HCT116 (cell line): ENCODE measurements at regions not wholly inside any gene's neighbourhood (a gene's known extent, or its start where the extent isn't known, plus 50 kb on each side); places are given as distances from the start of the nearest gene placed in this dataset.

Experiments used
- ATAC-seq: fragments of 200-7000 bp; cut with Tn5 transposase; 2 replicates; pipeline ENCODE4 v1.9.1; 2020; ENCODE audit warnings: mild to moderate bottlenecking, moderate library complexity
- BruUV-seq: library from RNA; stranded (reverse); fragments of 400-500 nt; replicated peaks from 2 replicates; lab custom pipeline; 2021; lab: Mats Ljungman, UMichigan
- CTCF ChIA-PET: fragments of 300-600 bp; sonication (Branson Sonifier 250); formaldehyde crosslinking; loops from one replicate; lab custom pipeline; 2021; ENCODE audit warnings: antibody characterized with exemption; lab: Charles Lee
- POLR2A ChIA-PET: fragments of 300-600, 350-600 bp; sonication (Branson Sonifier 250); formaldehyde crosslinking; loops from one replicate; lab custom pipeline; 2021; ENCODE audit warnings: antibody characterized with exemption; lab: Charles Lee
- RAD21 ChIA-PET, 2 experiments: fragments of 300-600 bp; sonication (Branson Sonifier 250); formaldehyde crosslinking; loops; one replicate each; lab custom pipeline; 2023; ENCODE audit warnings: low total read pairs in 2 of 2; ENCODE audit not compliant: uncharacterized antibody in 2 of 2, unreplicated experiment in 2 of 2, low non-redundant PET in 1 of 2; lab: Charles Lee
- DNase-seq: peaks from one replicate; pipeline ENCODE4 v3.0.0-alpha.2; 2010; ENCODE audit warnings: low read depth, low spot score
- H2AFZ ChIP-seq: fragments of 200-600 bp; shearing (Covaris generic), sonication (generic); 2 replicates; pipeline ENCODE4 v1.6.1; 2017; ENCODE audit warnings: low read depth, mixed run types, mixed read lengths, antibody characterized with exemption, low read length; ENCODE audit not compliant: poor library complexity, severe bottlenecking
- H3K27ac ChIP-seq: 2 replicates; pipeline ENCODE4 v1.5.1; 2012; ENCODE audit warnings: low read depth, low read length
- H3K27me3 ChIP-seq: fragments of 200-600 bp; sonication (generic); 2 replicates; pipeline ENCODE4 v1.6.1; 2016; ENCODE audit warnings: mixed run types, low read length, mixed read lengths; ENCODE audit not compliant: insufficient read depth
- H3K36me3 ChIP-seq, 2 experiments: fragments of 200-500 bp in 1 of 2; fragments of 200-600 bp in 1 of 2; sonication (Bioruptor generic) in 1 of 2; sonication (generic) in 1 of 2; 2 replicates each; pipeline versions ENCODE4 v1.5.1 to v1.6.1; 2014 to 2016; ENCODE audit warnings: low read length in 2 of 2, inconsistent platforms in 1 of 2, mixed read lengths in 1 of 2, mixed run types in 1 of 2; ENCODE audit not compliant: insufficient read depth in 2 of 2, control insufficient read depth in 1 of 2
- H3K4me1 ChIP-seq, 2 experiments: fragments of 200-600 bp in 1 of 2; sonication (generic) in 1 of 2; 2 replicates each; pipeline versions ENCODE4 v1.5.1 to v1.6.1; 2012 to 2017; ENCODE audit warnings: low read length in 2 of 2, inconsistent platforms in 1 of 2, mild to moderate bottlenecking in 1 of 2, mixed read lengths in 1 of 2, mixed run types in 1 of 2, moderate library complexity in 1 of 2; ENCODE audit not compliant: insufficient read depth in 2 of 2, control insufficient read depth in 1 of 2
- H3K4me2 ChIP-seq: fragments of 200-600 bp; sonication (generic); 2 replicates; pipeline ENCODE4 v1.6.1; 2017; ENCODE audit warnings: mixed run types, low read length, mixed read lengths
- H3K4me3 ChIP-seq, 2 experiments: fragments of 200-600 bp in 1 of 2; sonication (generic) in 1 of 2; replicated peaks in 1 of 2; 2 replicates each; pipeline ENCODE4 v1.5.1; 2011 to 2016; ENCODE audit warnings: low read length in 2 of 2, control low read depth in 1 of 2, low read depth in 1 of 2, mild to moderate bottlenecking in 1 of 2, mixed read lengths in 1 of 2, mixed run types in 1 of 2
- H3K79me2 ChIP-seq: fragments of 200-600 bp; sonication (generic); 2 replicates; pipeline ENCODE4 v1.6.1; 2017; ENCODE audit warnings: mild to moderate bottlenecking, mixed run types, low read length, moderate library complexity, mixed read lengths; ENCODE audit not compliant: insufficient read depth
- H3K9ac ChIP-seq: fragments of 200-600 bp; sonication (generic); 2 replicates; pipeline ENCODE4 v1.6.1; 2016; ENCODE audit warnings: low read length, mixed read lengths
- H3K9me2 ChIP-seq: fragments of 200-600 bp; sonication (generic), shearing (Covaris generic); 2 replicates; pipeline ENCODE4 v1.6.1; 2017; ENCODE audit warnings: mixed run types, mild to moderate bottlenecking, moderate library complexity; ENCODE audit not compliant: insufficient read depth
- H3K9me3 ChIP-seq, 2 experiments: fragments of 200-500 bp in 1 of 2; fragments of 200-600 bp in 1 of 2; sonication (Bioruptor generic) in 1 of 2; sonication (generic) in 1 of 2; 2 replicates each; pipeline ENCODE4 v1.6.1; 2014 to 2017; ENCODE audit warnings: low read length in 2 of 2, mixed read lengths in 2 of 2, inconsistent platforms in 1 of 2, low read depth in 1 of 2, mild to moderate bottlenecking in 1 of 2, mixed run types in 1 of 2, moderate library complexity in 1 of 2; ENCODE audit not compliant: control insufficient read depth in 1 of 2, insufficient read depth in 1 of 2
- H4K20me1 ChIP-seq: fragments of 200-600 bp; sonication (generic), shearing (Covaris generic); 2 replicates; pipeline ENCODE4 v1.6.1; 2017; ENCODE audit warnings: mixed run types, mild to moderate bottlenecking, moderate library complexity; ENCODE audit not compliant: insufficient read depth
- CBX3 ChIP-seq: IDR thresholded peaks from 2 replicates; pipeline ENCODE4 v1.6.1; 2012; ENCODE audit warnings: low read depth
- ELF1 ChIP-seq: IDR thresholded peaks from 2 replicates; pipeline ENCODE4 v1.6.1; 2012; ENCODE audit warnings: low read depth, borderline replicate concordance
- POLR2AphosphoS5 ChIP-seq: IDR thresholded peaks from 2 replicates; pipeline ENCODE4 v1.6.1; 2011; ENCODE audit warnings: mild to moderate bottlenecking, low read depth, low read length, moderate library complexity
- RAD21 ChIP-seq: IDR thresholded peaks from 2 replicates; pipeline ENCODE4 v1.6.1; 2012; ENCODE audit warnings: low read depth, mild to moderate bottlenecking
- SIN3A ChIP-seq: IDR thresholded peaks from 2 replicates; pipeline ENCODE4 v1.6.1; 2012; ENCODE audit warnings: low read depth
- SP1 ChIP-seq: IDR thresholded peaks from 2 replicates; pipeline ENCODE4 v1.6.1; 2012; ENCODE audit warnings: low read depth
- TCF7L2 ChIP-seq: IDR thresholded peaks from 2 replicates; pipeline ENCODE4 v1.7.0; 2011; ENCODE audit warnings: borderline replicate concordance, inconsistent platforms; ENCODE audit not compliant: insufficient read depth, insufficient read length; ENCODE audit errors: extremely low read depth
- ZFX ChIP-seq: fragments of 450-650 bp; IDR thresholded peaks from 2 replicates; pipeline ENCODE4 v1.6.1; 2017
- ZNF274 ChIP-seq: fragments of 200-500 bp; sonication (Bioruptor generic); IDR thresholded peaks from 2 replicates; pipeline ENCODE4 v1.6.1; 2014; ENCODE audit warnings: mild to moderate bottlenecking, low read depth, low read length, inconsistent platforms
- intact Hi-C: fragments of 100-400 bp; cut with micrococcal nuclease; formaldehyde crosslinking; loops from 2 replicates; pipeline ENCODE4 v1.10.0; 2022
- TF ChIP-seq, protein P1 (sequence below): IDR thresholded peaks from 2 replicates; pipeline ENCODE4 v1.6.1; 2011; ENCODE audit warnings: mild to moderate bottlenecking, low read length, moderate library complexity; ENCODE audit not compliant: insufficient replicate concordance; ENCODE audit errors: extremely low read depth
- TF ChIP-seq, protein P2 (sequence below): IDR thresholded peaks from 2 replicates; pipeline ENCODE4 v1.6.1; 2012
- TF ChIP-seq, protein P3 (sequence below): IDR thresholded peaks from 2 replicates; pipeline ENCODE4 v1.6.1; 2012
- TF ChIP-seq, protein P4 (sequence below), 3 experiments: fragments of 200-600 bp in 1 of 3; sonication (generic) in 1 of 3; IDR thresholded peaks in 2 of 3; conservative IDR thresholded peaks in 1 of 3; 2 replicates each; pipeline ENCODE4 v1.5.1; 2012 to 2017; ENCODE audit warnings: low read depth in 2 of 3, low read length in 2 of 3, antibody characterized with exemption in 1 of 3, borderline replicate concordance in 1 of 3, control low read depth in 1 of 3, mild to moderate bottlenecking in 1 of 3, mixed read lengths in 1 of 3, mixed run types in 1 of 3, moderate library complexity in 1 of 3; ENCODE audit not compliant: insufficient read depth in 1 of 3

DNA sequence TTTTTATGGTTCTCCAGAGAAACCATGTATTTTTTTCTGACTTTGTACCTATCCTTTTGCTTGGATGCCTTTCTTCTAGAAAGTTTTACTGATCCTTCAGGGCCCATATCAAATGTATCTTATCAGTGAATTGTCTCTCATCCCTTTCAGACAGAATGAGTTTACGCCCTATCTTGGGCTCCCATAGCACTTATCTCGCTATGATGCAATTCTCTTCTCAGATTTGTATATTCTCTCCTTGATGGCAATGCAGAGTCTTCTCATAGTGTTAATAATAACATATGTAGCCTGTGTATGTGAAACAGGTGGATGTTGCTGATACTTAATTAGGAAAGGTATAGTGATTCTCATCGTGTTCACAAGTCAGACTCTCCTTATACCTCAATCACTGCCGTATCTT is 336.2 kb downstream of the UTRN start:
- ChIA-PET CTCF (no interaction called here), POLR2A (no interaction called here), RAD21 (no interaction called here)
- Histone ChIP-seq H3K36me3 (no peaks in the 10 kb centered on the region), H3K9me3 (no peaks in the 10 kb centered on the region), H3K27me3 (no peaks in the 10 kb centered on the region), H3K4me1 (no peaks in the 10 kb centered on the region), H3K4me3 (no peak overlapping the region), H3K9ac (no peak overlapping the region), H3K79me2 (no peaks in the 10 kb centered on the region), H3K27ac (no peak overlapping the region), H3K4me2 (no peak overlapping the region), H4K20me1 (no peaks in the 10 kb centered on the region), H2AFZ (no peak overlapping the region), H3K9me2 (0 out of 2 replicates have a peak, but pooled peaks cover 3% of the 10 kb centered on the region)
- no peak for ATAC-seq
- BruUV-seq = no TSS peak
- DNase-seq = no peak
- intact Hi-C loops = no loop called here
- TF ChIP-seq POLR2AphosphoS5 (no peak), CBX3 (no peak), SP1 (no peak), RAD21 (no peak), ZFX (no peak)
- TF ChIP-seq, protein P1, sequence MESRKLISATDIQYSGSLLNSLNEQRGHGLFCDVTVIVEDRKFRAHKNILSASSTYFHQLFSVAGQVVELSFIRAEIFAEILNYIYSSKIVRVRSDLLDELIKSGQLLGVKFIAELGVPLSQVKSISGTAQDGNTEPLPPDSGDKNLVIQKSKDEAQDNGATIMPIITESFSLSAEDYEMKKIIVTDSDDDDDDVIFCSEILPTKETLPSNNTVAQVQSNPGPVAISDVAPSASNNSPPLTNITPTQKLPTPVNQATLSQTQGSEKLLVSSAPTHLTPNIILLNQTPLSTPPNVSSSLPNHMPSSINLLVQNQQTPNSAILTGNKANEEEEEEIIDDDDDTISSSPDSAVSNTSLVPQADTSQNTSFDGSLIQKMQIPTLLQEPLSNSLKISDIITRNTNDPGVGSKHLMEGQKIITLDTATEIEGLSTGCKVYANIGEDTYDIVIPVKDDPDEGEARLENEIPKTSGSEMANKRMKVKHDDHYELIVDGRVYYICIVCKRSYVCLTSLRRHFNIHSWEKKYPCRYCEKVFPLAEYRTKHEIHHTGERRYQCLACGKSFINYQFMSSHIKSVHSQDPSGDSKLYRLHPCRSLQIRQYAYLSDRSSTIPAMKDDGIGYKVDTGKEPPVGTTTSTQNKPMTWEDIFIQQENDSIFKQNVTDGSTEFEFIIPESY = no peak
- TF ChIP-seq, protein P2, sequence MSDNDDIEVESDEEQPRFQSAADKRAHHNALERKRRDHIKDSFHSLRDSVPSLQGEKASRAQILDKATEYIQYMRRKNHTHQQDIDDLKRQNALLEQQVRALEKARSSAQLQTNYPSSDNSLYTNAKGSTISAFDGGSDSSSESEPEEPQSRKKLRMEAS = no peak

DNA sequence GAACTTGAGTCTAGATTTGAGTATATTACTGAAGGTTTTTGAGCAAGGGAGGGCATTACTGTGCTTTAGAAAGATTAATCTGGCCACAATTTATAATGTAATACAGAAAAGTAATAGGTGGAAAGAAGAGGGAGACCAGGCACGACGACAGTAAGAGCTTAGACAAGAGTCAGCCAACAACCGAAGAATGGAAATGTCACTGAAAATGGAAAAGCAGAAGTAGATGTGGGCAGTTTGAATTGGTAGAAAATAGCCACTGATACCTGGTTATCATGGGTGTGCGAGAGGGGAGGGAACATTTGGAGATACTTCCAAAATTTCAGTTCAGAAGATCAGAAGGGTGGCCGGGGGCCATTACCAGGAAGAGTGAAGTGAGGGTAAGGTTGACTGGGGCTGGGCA is 339.1 kb downstream of the UTRN start:
- H3K36me3 ChIP-seq = no peaks in the 10 kb centered on the region
- DNase-seq (no peak), ATAC-seq (no peak)
- no peaks in the 10 kb centered on the region for H3K9me3 ChIP-seq
- no peak overlapping the region for H3K9ac ChIP-seq
- POLR2A ChIA-PET = no interaction called here
- H3K79me2 ChIP-seq = no peaks in the 10 kb centered on the region
- RAD21 ChIA-PET = no interaction called here
- no peak overlapping the region for H3K4me2 ChIP-seq
- H2AFZ ChIP-seq = no peak overlapping the region
- CTCF ChIA-PET = no interaction called here
- no peaks in the 10 kb centered on the region for H3K27me3 ChIP-seq
- H3K9me2 ChIP-seq = 0 out of 2 replicates have a peak, but pooled peaks cover 3% of the 10 kb centered on the region
- no peaks in the 10 kb centered on the region for H3K4me1 ChIP-seq
- intact Hi-C loops = no loop called here
- BruUV-seq = no TSS peak
- no peak overlapping the region for H3K27ac ChIP-seq
- no peak overlapping the region for H3K4me3 ChIP-seq
- H4K20me1 ChIP-seq = no peaks in the 10 kb centered on the region
- TF ChIP-seq, protein P2 = no peak
- TF ChIP-seq SIN3A (no peak), ELF1 (no peak), CBX3 (no peak), TCF7L2 (no peak), ZNF274 (no peak), POLR2AphosphoS5 (no peak)
- TF ChIP-seq, protein P3, sequence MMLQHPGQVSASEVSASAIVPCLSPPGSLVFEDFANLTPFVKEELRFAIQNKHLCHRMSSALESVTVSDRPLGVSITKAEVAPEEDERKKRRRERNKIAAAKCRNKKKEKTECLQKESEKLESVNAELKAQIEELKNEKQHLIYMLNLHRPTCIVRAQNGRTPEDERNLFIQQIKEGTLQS = no peak
- TF ChIP-seq, protein P4, sequence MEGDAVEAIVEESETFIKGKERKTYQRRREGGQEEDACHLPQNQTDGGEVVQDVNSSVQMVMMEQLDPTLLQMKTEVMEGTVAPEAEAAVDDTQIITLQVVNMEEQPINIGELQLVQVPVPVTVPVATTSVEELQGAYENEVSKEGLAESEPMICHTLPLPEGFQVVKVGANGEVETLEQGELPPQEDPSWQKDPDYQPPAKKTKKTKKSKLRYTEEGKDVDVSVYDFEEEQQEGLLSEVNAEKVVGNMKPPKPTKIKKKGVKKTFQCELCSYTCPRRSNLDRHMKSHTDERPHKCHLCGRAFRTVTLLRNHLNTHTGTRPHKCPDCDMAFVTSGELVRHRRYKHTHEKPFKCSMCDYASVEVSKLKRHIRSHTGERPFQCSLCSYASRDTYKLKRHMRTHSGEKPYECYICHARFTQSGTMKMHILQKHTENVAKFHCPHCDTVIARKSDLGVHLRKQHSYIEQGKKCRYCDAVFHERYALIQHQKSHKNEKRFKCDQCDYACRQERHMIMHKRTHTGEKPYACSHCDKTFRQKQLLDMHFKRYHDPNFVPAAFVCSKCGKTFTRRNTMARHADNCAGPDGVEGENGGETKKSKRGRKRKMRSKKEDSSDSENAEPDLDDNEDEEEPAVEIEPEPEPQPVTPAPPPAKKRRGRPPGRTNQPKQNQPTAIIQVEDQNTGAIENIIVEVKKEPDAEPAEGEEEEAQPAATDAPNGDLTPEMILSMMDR (IDR thresholded peaks at IDR 0.05 in 2 of 3, conservative IDR thresholded peaks at IDR 0.05 in 1 of 3; ENCODE audit: borderline replicate concordance in 1 of 3, insufficient read depth in 1 of 3, low read depth in 2 of 3, low read length in 2 of 3) = no peak
- TF ChIP-seq, protein P1 = no peak
